GM10266 (cell line): ENCODE measurements at regions not wholly inside any gene's neighbourhood (a gene's known extent, or its start where the extent isn't known, plus 50 kb on each side); places are given as distances from the start of the nearest gene placed in this dataset.

Experiments
- DNase-seq: peaks from one replicate; pipeline ENCODE4 v3.0.0; 2012; ENCODE audit errors: extremely low spot score
- TF ChIP-seq, protein P1 (sequence below): IDR thresholded peaks from 2 replicates; pipeline ENCODE4 v1.5.1; 2012; ENCODE audit warnings: mild to moderate bottlenecking, low read depth; ENCODE audit not compliant: control insufficient read depth, insufficient read depth; ENCODE audit errors: missing control alignments

DNA sequence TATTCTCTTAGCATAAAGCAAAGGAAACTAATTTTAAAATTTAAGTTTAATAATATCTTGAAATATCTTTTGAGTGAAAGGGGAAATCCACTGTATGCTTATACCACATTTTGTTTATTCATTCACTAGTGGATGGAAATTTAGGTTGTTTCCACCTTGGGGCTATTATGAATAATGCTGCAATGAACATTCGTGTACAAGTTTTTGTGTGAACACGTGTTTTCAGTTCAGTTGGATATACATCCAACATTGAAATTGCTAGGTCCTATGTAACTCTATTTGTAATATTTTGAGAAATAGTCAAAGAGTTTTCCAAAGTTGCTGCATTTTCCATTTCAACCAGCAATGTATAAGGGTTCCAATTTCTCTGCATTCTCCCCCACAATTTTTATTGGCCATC, 83.7 kb upstream of the ETV6 start:
- TF ChIP-seq, protein P1, sequence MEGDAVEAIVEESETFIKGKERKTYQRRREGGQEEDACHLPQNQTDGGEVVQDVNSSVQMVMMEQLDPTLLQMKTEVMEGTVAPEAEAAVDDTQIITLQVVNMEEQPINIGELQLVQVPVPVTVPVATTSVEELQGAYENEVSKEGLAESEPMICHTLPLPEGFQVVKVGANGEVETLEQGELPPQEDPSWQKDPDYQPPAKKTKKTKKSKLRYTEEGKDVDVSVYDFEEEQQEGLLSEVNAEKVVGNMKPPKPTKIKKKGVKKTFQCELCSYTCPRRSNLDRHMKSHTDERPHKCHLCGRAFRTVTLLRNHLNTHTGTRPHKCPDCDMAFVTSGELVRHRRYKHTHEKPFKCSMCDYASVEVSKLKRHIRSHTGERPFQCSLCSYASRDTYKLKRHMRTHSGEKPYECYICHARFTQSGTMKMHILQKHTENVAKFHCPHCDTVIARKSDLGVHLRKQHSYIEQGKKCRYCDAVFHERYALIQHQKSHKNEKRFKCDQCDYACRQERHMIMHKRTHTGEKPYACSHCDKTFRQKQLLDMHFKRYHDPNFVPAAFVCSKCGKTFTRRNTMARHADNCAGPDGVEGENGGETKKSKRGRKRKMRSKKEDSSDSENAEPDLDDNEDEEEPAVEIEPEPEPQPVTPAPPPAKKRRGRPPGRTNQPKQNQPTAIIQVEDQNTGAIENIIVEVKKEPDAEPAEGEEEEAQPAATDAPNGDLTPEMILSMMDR, result no peak
- no peak for DNase-seq

DNA sequence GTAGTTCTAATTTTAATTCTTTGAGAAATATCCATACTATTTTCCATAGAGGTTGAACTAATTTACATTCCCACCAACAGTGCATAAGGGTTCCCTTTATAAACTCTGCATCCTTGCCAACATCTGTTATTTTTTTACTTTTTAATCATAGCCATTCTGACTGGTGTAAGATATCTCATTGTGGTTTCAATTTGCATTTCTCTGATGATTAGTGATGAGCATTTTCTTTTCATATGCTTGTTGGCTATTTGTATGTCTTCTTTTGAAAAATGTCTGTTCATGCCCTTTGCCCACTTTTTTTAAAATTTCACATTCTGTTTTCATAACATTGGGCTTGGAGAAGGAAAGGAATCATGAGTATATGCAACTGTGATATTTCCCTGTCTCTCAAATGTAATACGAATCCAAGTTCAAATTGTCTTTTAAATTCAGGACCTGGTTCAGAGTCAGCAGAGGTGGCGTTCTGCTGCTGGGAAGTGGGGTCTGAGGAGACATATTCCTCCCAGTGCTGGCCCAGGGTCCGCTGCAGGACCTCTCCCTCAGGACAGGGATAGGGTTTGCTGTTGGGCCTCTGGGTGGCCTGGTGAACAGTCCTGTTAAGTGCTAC, 81.2 kb upstream of the ETV6 start:
- DNase-seq, result no peak
- TF ChIP-seq, protein P1, result no peak

DNA sequence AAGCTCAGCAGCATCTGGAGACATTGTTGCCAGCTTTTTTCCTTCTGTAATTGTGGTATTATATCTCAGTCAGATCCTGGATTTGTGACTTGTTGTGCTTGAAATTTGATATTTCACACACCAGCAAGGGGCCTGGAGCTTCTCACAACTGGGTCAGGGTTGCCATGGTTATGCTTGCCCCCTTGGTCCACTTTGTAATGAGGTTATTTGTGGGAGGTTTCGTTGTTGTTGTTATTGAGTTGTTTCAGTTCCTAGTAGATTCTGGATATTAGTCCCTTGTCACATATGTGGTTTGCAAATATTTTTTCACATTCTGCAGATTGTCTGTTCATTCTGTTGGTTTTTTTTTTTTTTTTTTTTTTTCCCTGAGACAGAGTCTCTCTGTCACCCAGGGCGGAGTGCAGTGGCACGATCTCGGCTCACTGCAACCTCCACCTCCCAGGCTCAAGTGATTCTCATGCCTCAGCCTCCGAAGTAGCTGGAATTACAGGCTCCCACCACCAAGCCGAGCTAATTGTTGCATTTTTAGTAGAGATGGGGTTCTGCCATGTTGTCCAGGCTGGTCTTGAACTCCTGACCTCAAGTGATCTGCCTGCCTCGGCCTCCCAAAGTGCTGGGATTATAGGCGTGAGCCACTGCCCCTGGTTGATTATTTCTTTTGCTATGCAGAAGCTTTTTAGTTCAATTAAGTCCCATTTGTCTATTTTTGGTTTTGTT, 80.6 kb upstream of the ETV6 start:
- TF ChIP-seq, protein P1, result no peak
- DNase-seq, result peak; percentile 35

DNA sequence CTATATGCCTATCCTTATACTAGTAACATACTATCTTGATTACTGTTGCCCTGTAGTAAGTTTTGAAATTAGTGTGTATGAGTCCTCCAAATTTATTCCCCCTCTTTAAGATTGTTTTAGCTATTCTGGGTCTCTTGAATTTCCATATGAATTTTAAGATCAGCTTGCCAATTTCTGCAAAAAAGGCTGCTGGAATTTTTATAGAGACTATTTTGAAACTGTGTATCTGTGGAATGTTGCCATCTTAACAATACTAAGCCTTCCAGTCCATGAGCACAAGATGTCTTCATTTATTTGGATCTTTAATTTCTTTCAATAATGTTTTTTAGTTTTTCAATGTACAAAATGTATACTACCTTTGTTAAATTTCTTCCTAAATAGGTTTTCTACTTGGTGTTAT, 79.8 kb upstream of the ETV6 start:
- TF ChIP-seq, protein P1, result no peak
- DNase-seq, result no peak

DNA sequence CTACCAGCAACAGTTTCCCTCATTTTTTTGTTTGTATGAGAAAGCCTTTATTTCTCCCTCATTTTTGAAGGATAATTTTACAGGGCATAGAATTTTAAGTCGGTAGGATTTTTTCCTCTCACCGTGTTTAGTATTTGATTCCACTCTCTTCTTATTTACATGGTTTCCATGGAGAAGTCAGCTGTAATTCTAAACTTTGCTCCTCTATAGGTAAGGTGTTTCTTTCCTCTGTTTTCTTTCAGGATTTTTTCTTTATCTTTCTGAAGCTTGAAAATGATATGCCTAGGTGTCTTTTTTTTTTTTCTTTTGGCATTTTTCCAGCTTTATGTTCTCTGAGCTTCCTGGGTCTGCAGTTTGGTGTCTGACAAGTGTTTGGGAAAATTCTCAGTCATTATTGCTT, 75.6 kb upstream of the ETV6 start:
- no peak for DNase-seq
- TF ChIP-seq, protein P1, result no peak

DNA sequence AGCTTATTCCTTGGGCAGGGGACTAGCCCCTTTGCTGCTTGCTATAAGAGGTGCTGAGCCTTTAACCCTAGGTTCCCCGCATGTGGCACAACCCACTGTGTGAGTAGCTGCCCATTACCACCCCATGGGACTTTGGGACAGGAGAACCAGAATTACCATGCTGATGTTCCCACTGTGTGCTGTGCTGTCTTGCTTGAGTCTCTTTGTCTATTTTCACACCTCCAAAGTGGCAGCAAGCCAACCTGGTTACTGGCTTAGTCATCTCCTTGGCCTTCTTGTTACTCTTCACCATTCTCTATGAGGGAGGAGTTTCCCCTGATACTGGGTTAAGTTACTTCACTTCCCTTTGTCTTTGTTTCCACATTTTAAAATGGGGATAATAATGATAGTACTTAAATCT, 73.4 kb upstream of the ETV6 start:
- TF ChIP-seq, protein P1, result no peak
- no peak for DNase-seq

DNA sequence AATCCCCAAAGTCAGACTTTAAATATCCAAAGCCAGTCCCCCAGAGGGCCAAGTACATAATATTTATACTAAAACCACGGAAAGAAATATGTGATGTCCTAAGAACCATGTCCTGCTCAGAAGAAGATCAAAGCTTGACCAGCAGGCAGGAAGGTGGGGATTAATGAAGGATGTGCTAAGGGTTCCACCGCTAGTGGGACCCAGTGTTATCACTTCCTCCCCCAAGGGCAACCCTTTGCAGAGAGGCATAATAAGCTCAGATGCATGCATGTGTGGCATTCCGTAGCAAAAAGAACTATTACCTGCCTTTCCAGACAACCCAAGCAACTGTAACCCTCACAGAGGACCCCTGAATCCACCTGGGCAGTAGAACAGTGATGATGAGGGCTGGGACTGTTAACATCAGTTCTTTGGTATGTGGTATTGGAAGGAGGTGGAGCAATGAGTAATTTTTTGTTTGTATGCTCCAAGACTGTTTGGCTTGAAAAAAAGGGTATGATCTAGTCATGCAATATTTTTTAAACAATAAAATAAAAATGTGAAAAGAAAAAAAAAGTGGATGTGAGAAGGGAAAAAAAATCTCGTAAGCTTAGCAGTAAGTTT, 71.7 kb upstream of the ETV6 start:
- TF ChIP-seq, protein P1, result no peak
- no peak for DNase-seq
